Choroid plexus epithelial cell (primary cell): ENCODE measurements at regions not wholly inside any gene's neighbourhood (a gene's known extent, or its start where the extent isn't known, plus 50 kb on each side); places are given as distances from the start of the nearest gene placed in this dataset.
"Not testable (repeated sequence)": the region's sequence is repeated elsewhere in the genome, so short reads cannot be mapped to it uniquely, and the experiment has no call there.

Experiments
- DNase-seq: peaks from one replicate; pipeline ENCODE4 v3.0.0-alpha.2; 2010; ENCODE audit warnings: low read depth
- H3K4me3 ChIP-seq: 2 replicates; pipeline ENCODE4 v1.5.1; 2011; ENCODE audit warnings: low read depth, mild to moderate bottlenecking, control low read depth, low read length, moderate library complexity
- CTCF ChIP-seq: conservative IDR thresholded peaks from 2 replicates; pipeline ENCODE4 v1.5.1; 2011; ENCODE audit warnings: low read depth, mild to moderate bottlenecking, control low read depth, inconsistent platforms, low read length, moderate library complexity

GRCh38 chr9:84070590-84070989 is 90.0 kb downstream of the RMI1 start:
- DNase-seq: no peak
- H3K4me3 ChIP-seq: no peak overlapping the region
- no peak for TF ChIP-seq CTCF

- no peak for TF ChIP-seq CTCF
- H3K4me3 ChIP-seq: no peak overlapping the region
- DNase-seq: no peak
Measured at GRCh38 chr9:84072621-84073180, 92.1 kb downstream of the RMI1 start.

- no peak for TF ChIP-seq CTCF
- H3K4me3 ChIP-seq: no peak overlapping the region
- no peak for DNase-seq
Measured at GRCh38 chr9:84075004-84075403, 94.4 kb downstream of the RMI1 start.

- no peak for DNase-seq
- no peak for TF ChIP-seq CTCF
- no peak overlapping the region for H3K4me3 ChIP-seq
Measured at GRCh38 chr9:84076384-84076783, 95.8 kb downstream of the RMI1 start.

GRCh38 chr9:84077816-84078215 is 97.2 kb downstream of the RMI1 start:
- not testable (repeated sequence) for H3K4me3 ChIP-seq, DNase-seq

- H3K4me3 ChIP-seq: no peak overlapping the region
- DNase-seq: no peak
- TF ChIP-seq CTCF: no peak
Measured at GRCh38 chr9:84079994-84080393, 99.4 kb downstream of the RMI1 start.

GRCh38 chr9:84101964-84102632 is 121.5 kb downstream of the RMI1 start:
- H3K4me3 ChIP-seq: no peak overlapping the region
- no peak for DNase-seq
- TF ChIP-seq CTCF: no peak
